NCI-H1092 (cell line): ENCODE measurements at regions not wholly inside any gene's neighbourhood (a gene's known extent, or its start where the extent isn't known, plus 50 kb on each side); places are given as distances from the start of the nearest gene placed in this dataset.

Source experiments
- DNase-seq: peaks from one replicate; lab custom pipeline; 2025; lab: John Stamatoyannopoulos, UW

DNA sequence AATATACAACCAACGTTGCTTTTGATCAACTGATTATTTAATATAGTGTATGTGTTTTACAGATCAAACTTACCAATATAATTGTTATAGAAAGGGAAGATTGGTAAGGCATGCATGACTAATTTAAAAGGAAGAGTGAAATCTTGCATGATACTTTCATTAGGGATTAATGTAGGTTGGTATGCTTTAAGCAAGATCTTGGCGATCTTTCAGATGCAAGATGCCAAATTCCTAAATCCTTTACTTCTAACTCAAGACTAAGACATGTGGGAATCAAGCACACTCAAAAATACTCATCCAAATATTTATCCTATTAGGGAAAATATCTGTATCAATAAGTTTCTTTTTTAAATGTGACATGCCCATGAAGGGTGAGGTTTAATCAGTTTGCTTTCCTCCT is 321.4 kb upstream of the MEOX2 start:
- DNase-seq = no peak

DNA sequence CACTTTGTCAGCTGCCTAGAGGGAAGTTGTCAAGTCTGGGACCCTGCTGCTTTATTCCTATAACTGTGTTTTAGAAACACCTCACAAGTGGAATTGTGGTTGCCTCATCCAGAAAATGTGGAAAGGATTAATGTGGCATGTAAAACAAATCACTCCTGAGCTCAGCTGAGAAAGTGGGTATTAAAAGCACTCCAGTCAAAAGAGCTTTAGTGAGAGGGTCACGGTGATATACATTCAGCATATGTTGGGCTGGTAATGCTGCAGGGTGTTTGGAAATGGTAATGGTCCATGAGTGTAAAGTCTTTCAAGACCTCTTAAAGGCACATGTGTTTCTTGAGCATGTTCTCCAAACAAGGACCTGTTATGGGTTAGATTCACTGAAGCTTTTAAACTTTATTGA is 318.2 kb upstream of the MEOX2 start:
- no peak for DNase-seq

DNA sequence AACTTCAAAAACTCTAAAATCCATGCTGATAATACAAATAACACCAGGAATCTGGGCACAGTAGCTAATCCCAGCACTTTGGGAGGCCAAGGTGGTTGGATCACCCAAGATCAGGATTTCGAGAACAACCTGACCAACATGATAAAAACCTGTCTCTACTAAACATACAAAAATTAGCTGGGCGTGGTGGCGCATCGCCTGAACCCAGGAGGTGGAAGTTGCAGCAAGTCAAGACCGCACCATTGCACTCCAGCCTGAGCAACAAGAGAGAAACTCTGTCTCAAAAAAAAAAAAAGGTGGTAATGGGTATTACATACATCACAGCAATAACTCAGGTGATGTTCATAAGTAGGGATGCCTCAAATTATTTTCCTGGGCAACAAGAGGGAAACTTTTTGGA is 315.0 kb upstream of the MEOX2 start:
- no peak for DNase-seq

DNA sequence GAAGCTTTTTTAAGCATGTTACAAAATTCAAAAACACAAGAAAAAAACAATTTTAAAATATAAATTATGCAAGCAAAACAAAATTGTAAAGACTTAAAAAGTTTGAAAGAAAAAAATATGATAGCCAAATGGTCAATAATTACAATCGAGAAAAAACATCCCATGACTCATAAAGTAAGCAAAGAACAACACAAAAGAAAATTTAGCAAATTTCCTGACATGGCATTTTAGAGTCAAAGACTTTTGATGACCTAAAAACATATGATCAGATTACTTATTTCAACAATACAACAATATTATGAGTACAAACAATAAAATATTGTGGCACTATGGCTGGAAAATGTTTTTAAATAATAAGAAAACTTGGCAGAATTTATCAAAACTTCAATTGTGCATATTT is 312.1 kb upstream of the MEOX2 start:
- DNase-seq = no peak

DNA sequence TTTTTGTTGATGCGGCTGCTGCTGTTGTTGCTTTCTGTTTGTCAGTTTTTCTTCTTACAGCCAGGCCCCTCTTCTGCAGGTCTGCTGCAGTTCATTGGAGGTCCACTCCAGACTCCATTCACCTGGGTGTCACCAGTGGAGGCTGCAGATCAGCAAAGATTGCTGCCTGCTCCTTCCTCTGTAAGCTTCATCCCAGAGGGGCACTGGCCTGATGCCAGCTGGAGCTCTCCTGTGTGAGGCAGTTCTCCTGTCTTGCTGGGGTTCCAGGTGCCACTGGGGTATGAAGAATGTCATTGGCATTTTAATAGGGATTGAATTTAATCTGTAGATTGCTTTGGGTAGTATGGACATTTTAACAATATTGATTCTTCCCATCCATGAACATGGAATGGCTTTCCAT is 308.5 kb upstream of the MEOX2 start:
- DNase-seq = no peak

DNA sequence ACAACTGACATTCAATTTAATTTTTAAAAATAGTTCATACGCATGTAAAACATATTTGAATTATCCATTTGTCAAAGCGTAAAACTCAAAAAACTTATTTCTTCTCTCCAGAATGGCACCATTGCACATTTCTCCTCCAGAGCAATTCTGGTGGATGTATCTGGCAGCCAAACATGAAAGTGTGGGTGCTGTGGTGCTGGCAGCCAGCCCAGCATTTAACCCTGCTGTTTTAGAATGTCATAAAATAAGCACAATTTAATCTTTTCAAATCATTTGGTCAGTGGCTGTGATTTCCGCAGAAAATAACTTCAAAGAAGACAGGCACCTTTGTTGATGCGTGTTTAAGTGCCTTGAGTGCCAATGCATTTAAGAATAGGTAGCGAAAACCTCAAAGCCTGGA is 302.7 kb upstream of the MEOX2 start:
- DNase-seq = no peak

DNA sequence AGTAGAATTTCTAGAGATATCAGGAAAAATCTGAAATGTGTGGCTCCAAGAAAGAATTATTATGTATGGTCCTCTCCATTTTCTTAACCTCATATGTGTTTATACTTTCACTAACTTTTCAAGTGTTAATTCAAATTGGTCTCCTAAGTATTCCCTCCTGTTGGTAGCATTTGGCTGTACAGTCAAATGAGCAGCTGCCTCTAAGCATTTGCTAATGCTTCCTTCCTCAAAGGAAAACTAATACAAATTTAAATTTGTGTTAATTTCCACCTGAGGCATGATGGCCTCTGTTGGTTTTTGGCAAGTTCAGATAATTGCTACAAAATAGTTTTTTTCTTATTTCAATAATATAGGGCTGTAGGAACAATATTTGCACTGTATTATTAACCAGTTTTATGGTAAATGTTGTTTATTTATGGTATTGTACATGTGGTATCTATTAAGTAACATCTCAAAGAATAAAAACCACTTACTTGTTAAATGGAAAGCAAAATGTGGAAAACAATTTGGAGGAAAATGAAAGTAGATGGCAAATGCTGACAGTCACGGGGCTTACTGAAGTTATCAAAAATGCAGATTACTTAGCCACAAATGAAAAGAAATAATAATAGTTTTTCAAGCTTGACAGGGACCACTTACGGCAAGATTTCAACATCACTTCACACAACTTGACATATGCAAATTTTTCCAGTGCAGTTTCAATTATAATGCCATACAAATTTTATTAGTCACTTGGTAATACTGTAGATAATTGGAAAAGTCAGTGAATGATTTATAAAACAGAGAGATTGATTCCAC is 299.3 kb upstream of the MEOX2 start:
- no peak for DNase-seq

DNA sequence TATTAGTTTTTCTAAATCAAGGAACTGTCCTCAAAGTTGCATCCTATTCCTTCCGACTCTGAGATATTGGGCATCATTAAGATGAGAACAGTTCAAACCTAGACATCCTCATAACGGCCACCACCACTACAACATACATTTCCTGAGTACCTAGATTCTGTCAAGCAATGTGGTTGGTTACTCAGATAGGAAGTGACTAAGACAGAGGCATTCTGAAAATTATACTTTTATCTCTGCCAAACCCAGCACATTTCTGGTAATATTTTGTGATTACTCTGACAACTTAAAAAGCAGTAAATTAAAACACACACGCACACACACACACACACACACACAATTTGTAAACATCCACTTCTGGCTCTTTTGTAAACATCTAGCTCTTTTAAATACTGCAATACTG is 291.2 kb upstream of the MEOX2 start:
- DNase-seq = no peak

DNA sequence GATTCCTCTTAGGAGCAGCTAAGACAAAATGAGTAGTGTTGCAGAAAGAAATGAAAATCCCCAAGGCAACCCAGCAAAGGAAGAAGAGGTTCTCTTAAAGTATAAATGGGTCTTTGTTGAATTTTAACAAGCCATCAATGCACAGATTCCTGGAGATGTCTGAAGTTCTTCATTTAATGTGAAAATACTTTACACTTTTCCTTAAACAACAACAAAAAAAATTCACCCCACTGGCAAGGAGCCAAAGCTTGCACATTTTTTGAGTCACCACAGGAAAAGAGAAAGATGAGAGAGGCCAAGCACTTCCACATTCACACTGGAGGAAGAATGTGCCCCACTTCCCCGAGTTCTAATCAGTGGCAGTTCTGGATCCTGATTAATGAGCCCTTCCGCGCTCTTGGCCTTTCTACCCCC is 286.4 kb upstream of the MEOX2 start:
- DNase-seq = no peak

DNA sequence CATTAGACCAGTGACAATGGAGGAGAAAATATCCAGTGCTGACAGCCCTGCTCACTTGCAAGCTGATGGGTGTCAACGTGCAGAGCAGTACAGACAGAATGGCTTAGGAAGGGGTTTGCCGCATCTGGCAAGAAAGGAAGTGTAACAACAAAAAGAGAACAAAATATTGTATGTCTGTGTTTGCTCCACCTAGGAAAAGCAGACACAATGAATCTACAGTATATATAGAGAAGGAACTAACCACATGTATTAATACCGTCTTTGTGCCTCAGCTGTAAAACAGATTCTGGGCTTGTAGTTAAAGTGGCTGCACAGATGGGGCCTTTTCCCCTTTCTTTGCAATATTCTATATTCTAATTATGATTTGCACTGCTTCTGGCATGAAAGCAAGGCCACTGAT is 281.1 kb upstream of the MEOX2 start:
- no peak for DNase-seq

DNA sequence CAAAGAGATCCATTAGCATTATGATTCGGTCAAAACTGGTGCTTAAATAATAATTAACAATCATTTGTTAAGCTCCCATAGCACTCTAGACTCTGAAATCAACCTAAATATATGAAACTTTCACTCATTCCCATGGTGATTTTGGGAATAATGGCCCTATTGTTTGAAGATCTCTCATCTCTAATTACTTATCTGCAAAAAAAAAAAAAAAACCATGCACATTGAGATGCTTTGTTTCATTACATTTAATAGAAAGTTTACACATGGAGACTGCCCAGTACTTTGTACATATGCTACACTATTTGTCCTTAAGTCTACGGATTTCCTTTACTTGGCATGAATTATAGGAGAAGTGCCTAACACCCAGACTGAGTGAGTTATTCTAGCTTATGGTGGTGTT is 280.6 kb upstream of the MEOX2 start:
- no peak for DNase-seq

DNA sequence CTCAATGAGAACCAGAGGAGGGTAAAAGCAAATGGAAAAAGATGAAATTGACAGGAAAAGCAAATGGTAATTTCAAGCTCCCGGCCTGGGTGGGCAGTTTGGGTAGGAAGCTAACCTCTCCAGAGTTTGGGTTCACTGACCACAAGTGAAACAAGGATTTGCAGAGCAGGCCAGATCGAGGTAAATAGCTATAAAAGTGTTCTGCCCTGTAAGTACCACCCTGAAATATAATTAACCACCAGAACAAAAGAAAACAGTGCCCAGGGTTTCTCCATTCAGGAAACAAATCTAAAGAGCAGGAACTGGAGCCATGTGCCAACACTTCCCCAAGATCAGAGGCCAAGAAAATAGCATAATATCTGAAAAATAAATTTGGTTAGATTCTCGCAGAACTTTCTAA is 276.7 kb upstream of the MEOX2 start:
- no peak for DNase-seq

DNA sequence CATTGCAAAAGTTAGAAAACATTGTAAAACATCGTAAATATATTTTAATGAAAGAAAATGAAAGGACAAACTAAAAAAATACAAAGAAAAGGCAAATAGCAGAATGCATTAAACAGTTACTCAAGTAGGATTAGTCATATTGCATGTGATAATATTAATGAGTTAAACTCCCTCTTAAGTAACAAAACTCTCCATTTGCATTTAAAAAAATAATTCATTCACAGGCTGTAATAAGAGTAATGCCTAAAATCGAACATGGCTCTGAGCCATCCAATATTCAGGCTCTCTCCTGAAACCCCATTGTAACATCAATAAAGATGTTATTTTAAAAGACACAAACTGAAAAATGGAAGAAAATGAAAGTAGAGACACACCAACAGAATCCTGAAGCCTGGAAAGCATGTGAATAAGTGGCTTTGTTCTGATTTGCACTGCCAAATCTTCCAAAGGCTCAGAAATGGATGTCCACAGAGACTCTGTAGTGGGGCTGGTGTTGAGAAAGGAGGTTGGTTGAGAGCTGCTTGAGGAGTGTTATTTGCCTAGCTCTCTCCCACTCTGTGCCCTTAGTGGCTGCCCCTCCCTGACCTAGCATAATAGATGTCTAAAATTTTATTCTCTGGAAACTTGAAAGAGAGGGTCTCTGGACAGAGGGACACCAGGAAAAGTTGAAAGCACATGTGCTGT is 268.3 kb upstream of the MEOX2 start:
- no peak for DNase-seq

DNA sequence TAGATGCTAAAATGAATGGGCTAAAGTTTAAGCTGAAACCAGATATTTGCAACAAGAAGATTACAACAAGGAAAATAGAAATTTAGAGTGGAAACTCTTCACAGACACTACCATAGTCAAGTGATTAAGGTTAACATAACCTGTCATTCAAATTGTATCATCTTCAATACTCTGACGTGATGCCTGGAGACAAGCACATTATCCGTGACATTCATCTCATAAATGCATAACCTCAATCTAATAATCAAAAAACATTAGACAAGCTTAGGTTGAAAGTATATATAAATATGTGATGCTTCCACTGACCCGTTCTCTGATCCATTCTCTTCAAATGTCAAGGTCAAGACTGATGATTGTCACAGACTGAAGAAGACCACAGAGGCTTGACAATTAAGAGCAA is 263.8 kb upstream of the MEOX2 start:
- no peak for DNase-seq

DNA sequence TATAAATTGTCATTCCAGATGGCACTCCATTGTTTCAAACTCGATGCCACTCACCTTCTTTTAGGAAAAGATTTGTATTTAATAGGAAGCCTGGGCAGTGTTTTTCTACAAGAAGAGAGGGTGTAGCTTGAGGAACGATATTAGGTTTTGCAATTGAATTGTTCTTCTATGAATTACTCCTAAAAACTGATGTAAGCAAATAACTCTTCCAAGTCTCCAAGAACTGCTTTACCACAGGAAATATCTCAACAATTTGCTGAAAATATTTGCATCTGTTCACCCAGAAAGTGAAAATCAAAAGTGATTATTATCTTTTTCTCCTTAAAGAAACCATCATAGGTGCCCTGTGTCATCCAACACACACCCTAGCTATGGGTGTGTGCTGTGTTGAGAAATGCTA is 261.3 kb upstream of the MEOX2 start:
- DNase-seq = no peak

DNA sequence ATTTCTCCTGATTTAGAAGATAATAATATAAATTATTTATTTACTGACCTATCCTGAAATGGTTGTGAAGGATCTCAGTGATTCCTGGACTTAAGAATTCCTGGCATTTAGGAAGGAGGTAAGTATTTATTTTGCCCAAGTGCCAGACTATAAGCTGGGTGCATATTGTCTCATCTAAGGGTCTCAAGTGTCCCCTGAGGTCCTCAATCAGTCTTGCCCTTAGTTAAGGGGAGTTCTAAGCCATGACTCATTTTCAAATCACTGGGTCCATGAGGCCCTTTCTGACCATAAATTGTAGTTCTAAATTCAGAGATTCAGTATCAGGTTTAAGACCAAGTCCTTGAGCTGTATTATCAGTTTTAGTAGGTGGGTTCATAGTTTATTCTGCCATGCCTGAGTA is 251.6 kb upstream of the MEOX2 start:
- DNase-seq = no peak

DNA sequence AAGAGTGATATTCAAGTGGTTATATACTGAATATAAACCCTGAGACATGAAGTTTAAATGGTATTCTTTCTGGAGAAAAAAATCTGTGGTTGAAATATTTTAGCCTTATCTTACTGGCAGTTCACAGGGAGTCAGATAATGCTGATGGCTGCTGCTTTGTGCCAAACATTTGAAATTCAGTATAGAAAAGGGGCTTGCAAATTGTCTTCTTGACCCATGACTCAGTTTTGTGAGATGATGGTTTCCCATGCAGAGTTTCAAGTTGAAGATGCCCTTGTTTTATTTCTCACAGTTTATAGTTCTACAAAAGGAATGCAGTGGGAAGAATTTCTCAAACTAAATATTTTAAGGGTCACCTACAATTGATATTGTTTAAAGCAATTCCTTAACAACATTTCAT is 251.1 kb upstream of the MEOX2 start:
- no peak for DNase-seq

DNA sequence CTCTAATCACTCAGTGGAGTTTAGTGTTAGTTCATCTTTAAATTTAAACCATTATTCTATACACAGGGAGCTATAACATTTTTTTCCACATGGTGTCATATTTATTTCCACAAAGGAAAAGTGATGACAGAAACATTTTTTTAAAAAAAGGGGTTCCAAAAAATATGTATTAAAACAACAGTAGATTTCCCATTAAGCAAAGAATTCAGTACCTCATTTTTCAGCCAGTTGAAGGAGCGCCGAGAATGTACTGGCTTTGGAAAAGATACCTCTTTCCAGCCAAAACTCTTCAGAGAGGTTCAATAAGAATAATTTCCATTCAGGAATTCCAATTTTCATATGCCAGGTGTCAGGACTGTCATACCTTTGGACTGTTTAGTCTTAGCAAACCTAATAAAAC is 250.5 kb upstream of the MEOX2 start:
- DNase-seq = no peak

DNA sequence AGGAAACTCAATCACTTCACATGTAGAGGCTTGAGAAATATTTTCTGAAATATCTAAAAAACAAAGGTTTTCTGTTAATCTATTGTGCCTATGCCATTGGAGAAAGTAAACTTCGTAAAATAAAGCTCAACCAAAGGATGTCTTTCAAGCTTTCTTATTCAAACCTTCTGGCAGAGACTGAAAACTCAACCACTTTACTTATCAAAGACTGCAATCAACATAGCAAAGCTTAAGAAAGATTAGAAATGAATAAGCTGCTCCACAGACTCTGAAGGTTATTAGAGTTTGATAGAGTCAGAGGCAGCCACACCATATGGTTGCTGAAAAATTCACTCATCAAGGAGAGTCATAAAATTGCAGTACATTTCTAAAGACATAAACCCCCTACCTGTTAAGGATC is 245.8 kb upstream of the MEOX2 start:
- DNase-seq = no peak

DNA sequence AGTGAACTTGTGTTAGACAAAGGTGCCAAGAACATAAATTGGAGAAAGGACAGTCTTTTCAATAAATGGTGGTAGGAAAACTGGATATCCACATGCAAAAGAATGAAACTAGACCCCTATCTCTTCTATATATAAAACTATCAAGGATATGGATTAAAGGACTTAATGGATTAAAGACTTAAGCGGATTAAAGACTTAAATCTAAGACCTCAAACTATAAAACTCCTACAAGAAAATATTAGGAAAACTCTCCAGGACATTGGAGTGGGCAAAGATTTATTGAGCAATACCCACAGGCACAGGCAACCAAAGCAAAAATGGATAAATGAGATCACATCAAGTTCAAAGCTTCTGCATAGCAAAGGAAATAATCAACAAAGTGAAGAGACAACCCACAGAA is 242.9 kb upstream of the MEOX2 start:
- no peak for DNase-seq

DNA sequence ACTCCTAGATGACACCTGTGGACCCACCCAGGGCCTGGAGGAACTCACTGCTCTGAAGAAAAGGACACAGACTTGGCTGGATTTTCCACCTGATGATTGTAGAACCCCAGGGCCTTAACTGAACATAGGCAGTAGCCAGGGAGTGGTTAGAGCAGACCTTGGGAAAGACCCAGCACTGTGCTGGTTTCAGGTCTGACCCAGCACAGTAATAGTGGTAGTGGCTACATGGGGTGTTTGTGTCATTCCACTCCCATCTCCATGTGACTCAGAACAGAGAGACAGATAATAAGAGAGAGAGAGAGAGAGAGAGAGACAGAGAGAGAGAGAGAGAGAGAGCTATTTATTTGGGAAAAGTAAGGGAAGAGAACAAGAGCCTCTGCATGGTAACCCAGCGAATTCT is 239.1 kb upstream of the MEOX2 start:
- no peak for DNase-seq

DNA sequence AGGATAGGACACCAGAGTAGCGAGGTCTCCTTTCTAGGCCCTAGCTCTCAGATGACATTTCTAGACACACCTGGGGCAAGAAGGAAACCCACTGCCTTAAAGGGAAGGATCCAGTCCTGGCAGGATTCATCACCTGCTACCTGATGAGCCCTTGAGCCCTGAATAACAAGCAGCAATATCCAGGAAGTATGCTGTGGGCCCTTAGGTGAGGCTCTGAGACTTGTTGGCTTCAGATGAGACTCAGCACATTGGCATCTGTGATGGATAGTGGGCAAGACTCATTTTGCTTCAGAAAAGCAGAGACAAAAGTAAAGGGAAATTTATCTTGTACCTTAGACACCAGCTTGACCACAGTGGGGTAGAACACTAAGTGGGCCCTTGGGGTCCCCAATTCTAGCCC is 238.4 kb upstream of the MEOX2 start:
- DNase-seq = no peak

DNA sequence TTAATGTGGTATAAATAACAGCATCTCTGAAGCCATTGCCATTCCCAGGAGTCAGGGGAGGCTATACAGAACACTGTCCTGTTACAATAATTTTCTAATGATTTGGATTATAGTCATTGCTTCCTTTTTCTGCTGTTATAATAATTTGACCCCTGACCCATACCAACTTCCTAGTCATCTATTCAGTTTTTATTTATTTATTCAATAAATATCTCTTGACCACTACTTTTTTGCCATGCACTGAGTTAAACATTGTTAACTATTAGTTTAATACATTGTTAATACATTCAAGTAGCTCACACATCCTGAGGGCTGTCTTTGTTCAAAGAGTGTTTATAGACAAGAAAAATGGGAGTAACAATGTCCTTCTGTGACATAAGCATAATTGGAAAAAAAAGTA is 235.5 kb upstream of the MEOX2 start:
- DNase-seq = no peak

DNA sequence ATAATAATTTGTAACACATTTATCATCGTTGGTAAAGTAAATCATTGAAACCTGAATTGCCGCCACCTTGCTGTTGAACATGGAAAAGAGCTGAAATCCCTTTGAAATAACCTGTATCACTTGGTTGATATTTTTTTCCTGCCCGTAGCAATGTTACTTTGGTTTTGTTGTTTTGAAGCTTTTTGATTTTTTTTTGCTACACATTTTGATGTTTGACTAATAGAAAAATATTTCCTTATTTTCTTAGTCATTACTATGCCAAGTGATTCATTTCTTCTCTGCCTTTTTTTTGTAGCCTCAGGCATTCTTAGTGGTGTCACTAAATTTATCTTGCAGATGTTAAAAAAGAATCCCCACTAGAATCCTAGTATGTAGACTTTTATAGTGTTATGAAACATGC is 235.1 kb upstream of the MEOX2 start:
- no peak for DNase-seq
